PC-3 (cell line): ENCODE measurements at regions not wholly inside any gene's neighbourhood (a gene's known extent, or its start where the extent isn't known, plus 50 kb on each side); places are given as distances from the start of the nearest gene placed in this dataset.

Experiments used
- EZH2 ChIP-seq: fragments of 300-600 bp; sonication (generic); IDR thresholded peaks from one replicate; pipeline ENCODE4 v1.6.1; 2017; ENCODE audit warnings: antibody characterized with exemption, mild to moderate bottlenecking, low read length; ENCODE audit not compliant: unreplicated experiment
- TF ChIP-seq, protein P1 (sequence below): fragments of 300-600 bp; sonication (generic); conservative IDR thresholded peaks from 2 replicates; pipeline ENCODE4 v1.5.1; 2017; ENCODE audit warnings: antibody characterized with exemption, low read depth, mild to moderate bottlenecking, low read length

DNA sequence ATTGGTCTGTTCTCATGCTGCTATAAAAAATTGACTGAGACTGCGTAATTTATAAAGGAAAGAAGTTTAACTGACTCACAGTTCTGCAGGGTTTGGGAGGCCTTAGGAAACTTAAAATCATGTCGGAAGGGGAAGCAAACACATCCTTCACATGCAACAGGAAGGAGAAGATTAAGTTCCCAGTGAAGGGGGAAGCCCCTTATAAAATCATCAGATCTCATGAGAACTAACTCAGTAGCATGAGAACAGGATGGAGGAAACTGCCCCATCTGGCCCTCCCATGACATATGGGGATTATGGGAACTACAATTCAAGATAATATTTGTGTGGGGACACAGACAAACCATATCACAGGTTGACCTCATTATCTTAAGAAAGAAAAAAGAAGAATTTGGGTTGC, 134.5 kb downstream of the PPP1R3A start:
- TF ChIP-seq, protein P1, sequence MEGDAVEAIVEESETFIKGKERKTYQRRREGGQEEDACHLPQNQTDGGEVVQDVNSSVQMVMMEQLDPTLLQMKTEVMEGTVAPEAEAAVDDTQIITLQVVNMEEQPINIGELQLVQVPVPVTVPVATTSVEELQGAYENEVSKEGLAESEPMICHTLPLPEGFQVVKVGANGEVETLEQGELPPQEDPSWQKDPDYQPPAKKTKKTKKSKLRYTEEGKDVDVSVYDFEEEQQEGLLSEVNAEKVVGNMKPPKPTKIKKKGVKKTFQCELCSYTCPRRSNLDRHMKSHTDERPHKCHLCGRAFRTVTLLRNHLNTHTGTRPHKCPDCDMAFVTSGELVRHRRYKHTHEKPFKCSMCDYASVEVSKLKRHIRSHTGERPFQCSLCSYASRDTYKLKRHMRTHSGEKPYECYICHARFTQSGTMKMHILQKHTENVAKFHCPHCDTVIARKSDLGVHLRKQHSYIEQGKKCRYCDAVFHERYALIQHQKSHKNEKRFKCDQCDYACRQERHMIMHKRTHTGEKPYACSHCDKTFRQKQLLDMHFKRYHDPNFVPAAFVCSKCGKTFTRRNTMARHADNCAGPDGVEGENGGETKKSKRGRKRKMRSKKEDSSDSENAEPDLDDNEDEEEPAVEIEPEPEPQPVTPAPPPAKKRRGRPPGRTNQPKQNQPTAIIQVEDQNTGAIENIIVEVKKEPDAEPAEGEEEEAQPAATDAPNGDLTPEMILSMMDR: no peak
- no peak for TF ChIP-seq EZH2
